HepG2 (cell line): ENCODE measurements at regions not wholly inside any gene's neighbourhood (a gene's known extent, or its start where the extent isn't known, plus 50 kb on each side); places are given as distances from the start of the nearest gene placed in this dataset.

Experiments used
- AHDC1 ChIP-seq: sonication (generic); formaldehyde crosslinking; IDR thresholded peaks from 2 replicates; pipeline ENCODE4 v1.5.1; 2020; ENCODE audit warnings: mild to moderate bottlenecking, missing genetic modification reagents, borderline replicate concordance
- ARHGAP35 ChIP-seq: sonication (generic); formaldehyde crosslinking; IDR thresholded peaks from 2 replicates; pipeline ENCODE4 v1.9.0; 2022; ENCODE audit warnings: mild to moderate bottlenecking, inconsistent platforms, moderate library complexity, missing genetic modification reagents, borderline replicate concordance
- EZH2 ChIP-seq: conservative IDR thresholded peaks from 2 replicates; pipeline ENCODE4 v1.6.1; 2012; ENCODE audit warnings: mild to moderate bottlenecking, low read depth, low read length, moderate library complexity
- HHEX ChIP-seq: IDR thresholded peaks from 2 replicates; pipeline ENCODE4 v1.6.1; 2016; ENCODE audit warnings: control low read depth
- HIVEP1 ChIP-seq: sonication (generic); formaldehyde crosslinking; IDR thresholded peaks from 2 replicates; pipeline ENCODE4 v1.4.0; 2020; ENCODE audit warnings: mild to moderate bottlenecking, missing genetic modification reagents
- KDM2A ChIP-seq: sonication (generic); formaldehyde crosslinking; IDR thresholded peaks from 2 replicates; pipeline ENCODE4 v1.4.0; 2020; ENCODE audit warnings: low read depth, missing genetic modification reagents, borderline replicate concordance
- MAF1 ChIP-seq: sonication (generic); formaldehyde crosslinking; IDR thresholded peaks from 2 replicates; pipeline ENCODE4 v1.5.0; 2020; ENCODE audit warnings: missing genetic modification reagents, borderline replicate concordance
- MXD4 ChIP-seq: IDR thresholded peaks from 2 replicates; pipeline ENCODE4 v1.6.1; 2016; ENCODE audit warnings: mild to moderate bottlenecking, missing biosample characterization, missing genetic modification reagents
- MZF1 ChIP-seq: sonication (generic); formaldehyde crosslinking; IDR thresholded peaks from 2 replicates; pipeline ENCODE4 v1.8.1; 2023; ENCODE audit warnings: mild to moderate bottlenecking, missing genetic modification reagents, borderline replicate concordance
- RORA ChIP-seq: sonication (generic); formaldehyde crosslinking; IDR thresholded peaks from 2 replicates; pipeline ENCODE4 v1.5.0; 2020; ENCODE audit warnings: mild to moderate bottlenecking, missing genetic modification reagents, moderate library complexity
- SP1 ChIP-seq, 2 experiments: fragments of 450-650 bp in 1 of 2; sonication (generic) in 1 of 2; formaldehyde crosslinking in 1 of 2; IDR thresholded peaks; 2 replicates each; pipeline versions ENCODE4 v1.4.0 to v1.6.1; 2016 to 2020; ENCODE audit warnings: missing genetic modification reagents in 1 of 2
- TRIM24 ChIP-seq: sonication (generic); formaldehyde crosslinking; IDR thresholded peaks from 2 replicates; pipeline ENCODE4 v1.8.0; 2022; ENCODE audit warnings: mild to moderate bottlenecking, missing genetic modification reagents
- ZNF253 ChIP-seq: sonication (generic); formaldehyde crosslinking; IDR thresholded peaks from 2 replicates; pipeline ENCODE4 v1.8.0; 2022; ENCODE audit warnings: mild to moderate bottlenecking, missing genetic modification reagents, borderline replicate concordance
- ZNF264 ChIP-seq: sonication (generic); formaldehyde crosslinking; IDR thresholded peaks from 2 replicates; pipeline ENCODE4 v1.4.0; 2020; ENCODE audit warnings: missing genetic modification reagents
- ZNF280B ChIP-seq: sonication (generic); formaldehyde crosslinking; IDR thresholded peaks from 2 replicates; pipeline ENCODE4 v1.5.0; 2020; ENCODE audit warnings: missing genetic modification reagents, mild to moderate bottlenecking, borderline replicate concordance
- ZNF33A ChIP-seq: sonication (generic); formaldehyde crosslinking; IDR thresholded peaks from 2 replicates; pipeline ENCODE4 v1.5.1; 2020; ENCODE audit warnings: missing genetic modification reagents, mild to moderate bottlenecking, moderate library complexity, borderline replicate concordance
- ZNF343 ChIP-seq: sonication (generic); formaldehyde crosslinking; IDR thresholded peaks from 2 replicates; pipeline ENCODE4 v1.4.0; 2020; ENCODE audit warnings: mild to moderate bottlenecking, missing genetic modification reagents
- ZNF430 ChIP-seq: sonication (generic); formaldehyde crosslinking; IDR thresholded peaks from 2 replicates; pipeline ENCODE4 v1.9.0; 2021; ENCODE audit warnings: mild to moderate bottlenecking, missing genetic modification reagents
- ZNF572 ChIP-seq: sonication (generic); formaldehyde crosslinking; IDR thresholded peaks from 2 replicates; pipeline ENCODE4 v1.5.1; 2020; ENCODE audit warnings: mild to moderate bottlenecking, missing genetic modification reagents
- ZNF605 ChIP-seq: sonication (generic); formaldehyde crosslinking; IDR thresholded peaks from 2 replicates; pipeline ENCODE4 v1.8.0; 2022; ENCODE audit warnings: mild to moderate bottlenecking, missing genetic modification reagents
- ZNF768 ChIP-seq: sonication (generic); formaldehyde crosslinking; IDR thresholded peaks from 2 replicates; pipeline ENCODE4 v1.4.0; 2020; ENCODE audit warnings: missing genetic modification reagents
- ZNF780A ChIP-seq: sonication (generic); formaldehyde crosslinking; IDR thresholded peaks from 2 replicates; pipeline ENCODE4 v1.8.0; 2022; ENCODE audit warnings: mild to moderate bottlenecking, missing genetic modification reagents, moderate library complexity
- ZSCAN9 ChIP-seq: IDR thresholded peaks from 2 replicates; pipeline ENCODE4 v1.6.1; 2016; ENCODE audit warnings: borderline replicate concordance
- ZUFSP ChIP-seq: sonication (generic); formaldehyde crosslinking; IDR thresholded peaks from 2 replicates; pipeline ENCODE4 v1.9.0; 2021; ENCODE audit warnings: missing genetic modification reagents, mild to moderate bottlenecking, borderline replicate concordance

- TF ChIP-seq ZUFSP: no peak
- TF ChIP-seq HHEX (CRISPR knock-in tag): no peak
- no peak for TF ChIP-seq ZNF264 (CRISPR knock-in tag)
- 0 out of 2 replicates have a peak, but pooled peaks have one; percentile 13 for TF ChIP-seq ZNF430 (CRISPR knock-in tag)
- no peak for TF ChIP-seq ARHGAP35 (CRISPR knock-in tag)
- no peak for TF ChIP-seq EZH2
- TF ChIP-seq ZSCAN9: no peak
- 0 out of 2 replicates have a peak, but pooled peaks have one; percentile 16 for TF ChIP-seq AHDC1 (CRISPR knock-in tag)
- no peak for TF ChIP-seq ZNF280B
- no peak for TF ChIP-seq KDM2A
- peak; percentile 99 for TF ChIP-seq ZNF768 (CRISPR knock-in tag)
- TF ChIP-seq RORA: no peak
- no peak for TF ChIP-seq TRIM24 (CRISPR knock-in tag)
- TF ChIP-seq MZF1 (CRISPR knock-in tag): no peak
- no peak; the same call in 1 of the 2 replicates for TF ChIP-seq ZNF33A (CRISPR knock-in tag)
- TF ChIP-seq ZNF343: no peak
- TF ChIP-seq MAF1 (CRISPR knock-in tag): no peak
- TF ChIP-seq MXD4 (CRISPR knock-in tag): no peak
- no peak for TF ChIP-seq ZNF572 (CRISPR knock-in tag)
- 0 out of 2 replicates have a peak, but pooled peaks have one; percentile 11 for TF ChIP-seq ZNF605
- TF ChIP-seq SP1 (IDR thresholded peaks at IDR 0.05): no peak
- no peak for TF ChIP-seq SP1 (CRISPR knock-in tag; IDR thresholded peaks at IDR 0.05)
- no peak for TF ChIP-seq ZNF780A
- TF ChIP-seq ZNF253 (CRISPR knock-in tag): 0 out of 2 replicates have a peak, but pooled peaks have one; percentile 60
- TF ChIP-seq HIVEP1 (CRISPR knock-in tag): no peak
Observed at GRCh38 chr20:50423758-50424157, 86.4 kb upstream of the PTPN1 start (continued).
